Astrocyte (in vitro differentiated cells and primary cell): ENCODE measurements at regions not wholly inside any gene's neighbourhood (a gene's known extent, or its start where the extent isn't known, plus 50 kb on each side); places are given as distances from the start of the nearest gene placed in this dataset.

Experiments used
- EZH2 ChIP-seq: IDR thresholded peaks from 2 replicates; pipeline ENCODE4 v1.6.1; 2012; ENCODE audit warnings: mild to moderate bottlenecking, low read length, inconsistent platforms; ENCODE audit not compliant: insufficient read depth
- TF ChIP-seq, protein P1 (sequence below): IDR thresholded peaks from 2 replicates; pipeline ENCODE4 v1.5.1; 2011; ENCODE audit warnings: low read depth, mild to moderate bottlenecking, inconsistent platforms, low read length, moderate library complexity; ENCODE audit not compliant: insufficient read depth

GRCh38 chr20:54822386-54822785 is 347.0 kb downstream of the DOK5 start:
- TF ChIP-seq, protein P1, sequence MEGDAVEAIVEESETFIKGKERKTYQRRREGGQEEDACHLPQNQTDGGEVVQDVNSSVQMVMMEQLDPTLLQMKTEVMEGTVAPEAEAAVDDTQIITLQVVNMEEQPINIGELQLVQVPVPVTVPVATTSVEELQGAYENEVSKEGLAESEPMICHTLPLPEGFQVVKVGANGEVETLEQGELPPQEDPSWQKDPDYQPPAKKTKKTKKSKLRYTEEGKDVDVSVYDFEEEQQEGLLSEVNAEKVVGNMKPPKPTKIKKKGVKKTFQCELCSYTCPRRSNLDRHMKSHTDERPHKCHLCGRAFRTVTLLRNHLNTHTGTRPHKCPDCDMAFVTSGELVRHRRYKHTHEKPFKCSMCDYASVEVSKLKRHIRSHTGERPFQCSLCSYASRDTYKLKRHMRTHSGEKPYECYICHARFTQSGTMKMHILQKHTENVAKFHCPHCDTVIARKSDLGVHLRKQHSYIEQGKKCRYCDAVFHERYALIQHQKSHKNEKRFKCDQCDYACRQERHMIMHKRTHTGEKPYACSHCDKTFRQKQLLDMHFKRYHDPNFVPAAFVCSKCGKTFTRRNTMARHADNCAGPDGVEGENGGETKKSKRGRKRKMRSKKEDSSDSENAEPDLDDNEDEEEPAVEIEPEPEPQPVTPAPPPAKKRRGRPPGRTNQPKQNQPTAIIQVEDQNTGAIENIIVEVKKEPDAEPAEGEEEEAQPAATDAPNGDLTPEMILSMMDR, result no peak
- no peak for TF ChIP-seq EZH2
